ENCODE measurements at regions not wholly inside any gene's neighbourhood (a gene's known extent, or its start where the extent isn't known, plus 50 kb on each side); places are given as distances from the start of the nearest gene placed in this dataset.
"Not testable (repeated sequence)": the region's sequence is repeated elsewhere in the genome, so short reads cannot be mapped to it uniquely, and the experiment has no call there.

DNA sequence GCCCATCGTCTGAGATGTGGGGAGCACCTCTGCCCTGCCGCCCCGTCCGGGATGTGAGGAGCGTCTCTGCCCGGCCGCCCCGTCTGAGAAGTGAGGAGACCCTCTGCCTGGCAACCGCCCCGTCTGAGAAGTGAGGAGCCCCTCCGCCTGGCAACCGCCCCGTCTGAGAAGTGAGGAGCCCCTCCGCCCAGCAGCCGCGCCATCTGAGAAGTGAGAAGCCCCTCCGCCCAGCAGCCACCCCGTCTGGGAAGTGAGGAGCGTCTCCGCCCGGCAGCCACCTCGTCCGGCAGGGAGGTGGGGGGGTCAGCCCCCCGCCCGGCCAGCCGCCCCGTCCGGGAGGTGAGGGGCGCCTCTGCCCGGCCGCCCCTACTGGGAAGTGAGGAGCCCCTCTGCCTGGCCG is 267.2 kb downstream of the MEF2C start:
- not testable (repeated sequence) for FAIRE-seq; H3K9ac ChIP-seq (ENCODE audit: low read length); H3K4me3 Mint-ChIP-seq (ENCODE audit: unreplicated experiment); H3K27ac Mint-ChIP-seq (ENCODE audit: unreplicated experiment); DNase-seq (ENCODE audit: low read depth); H3K4me1 ChIP-seq (ENCODE audit: insufficient read depth, low read length); H3K9me3 Mint-ChIP-seq (ENCODE audit: unreplicated experiment); H3K27me3 Mint-ChIP-seq (ENCODE audit: low read depth, unreplicated experiment); H3K79me2 ChIP-seq (ENCODE audit: insufficient read depth, low read length); H4K20me1 ChIP-seq (ENCODE audit: insufficient read depth, low read length); H3K36me3 ChIP-seq (ENCODE audit: insufficient read depth, low read length); H3K4me1 Mint-ChIP-seq (ENCODE audit: low read depth, unreplicated experiment); H3K4me3 ChIP-seq (ENCODE audit: insufficient read depth, low read depth, low read length); H3K4me2 ChIP-seq (ENCODE audit: low read length); H3K27me3 ChIP-seq (ENCODE audit: insufficient read depth, low read length); H3K9me3 ChIP-seq (ENCODE audit: insufficient read depth, low read depth, low read length); H3K27ac ChIP-seq (ENCODE audit: low read depth, low read length); H2AFZ ChIP-seq (ENCODE audit: low read depth, low read length); H3K36me3 Mint-ChIP-seq (ENCODE audit: low read depth, unreplicated experiment)

DNA sequence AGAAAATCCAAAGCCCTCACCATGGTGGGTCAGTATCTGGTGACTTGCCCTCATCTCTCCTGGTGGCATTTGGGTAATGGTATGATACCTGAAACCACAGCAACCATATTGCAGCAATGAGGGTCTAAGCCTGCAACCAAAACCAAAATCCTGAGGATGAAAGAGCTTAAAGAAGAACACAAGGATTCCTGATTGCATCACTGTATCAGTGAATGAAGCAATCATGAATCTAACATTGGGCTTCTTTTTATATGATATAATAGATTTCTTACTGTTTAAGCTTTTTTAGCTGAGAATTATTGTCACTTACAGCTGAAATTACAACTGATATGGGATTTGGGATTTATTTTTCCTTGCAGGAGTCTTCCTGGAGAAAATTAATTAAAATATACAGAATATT is 269.9 kb downstream of the MEF2C start:
- no peak for FAIRE-seq

DNA sequence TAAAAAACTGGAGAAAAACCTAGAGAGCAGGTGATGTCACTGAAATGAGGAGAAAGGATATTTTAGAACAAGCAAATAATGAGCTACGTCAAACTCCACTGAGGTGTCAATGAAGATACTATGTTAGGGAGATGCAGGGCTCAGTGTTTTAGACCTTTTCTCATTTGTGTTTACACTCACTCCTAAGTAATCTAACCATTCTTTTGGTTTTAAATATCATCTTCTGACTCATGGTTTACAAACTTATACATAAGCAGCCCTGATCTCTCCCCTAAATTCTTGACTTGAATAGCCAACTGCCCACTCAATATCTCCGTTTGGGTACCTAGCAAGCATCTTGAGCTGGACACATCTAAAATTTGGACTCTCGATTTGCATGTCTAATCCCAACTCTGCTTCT is 272.4 kb downstream of the MEF2C start:
- TF ChIP-seq, protein P1, sequence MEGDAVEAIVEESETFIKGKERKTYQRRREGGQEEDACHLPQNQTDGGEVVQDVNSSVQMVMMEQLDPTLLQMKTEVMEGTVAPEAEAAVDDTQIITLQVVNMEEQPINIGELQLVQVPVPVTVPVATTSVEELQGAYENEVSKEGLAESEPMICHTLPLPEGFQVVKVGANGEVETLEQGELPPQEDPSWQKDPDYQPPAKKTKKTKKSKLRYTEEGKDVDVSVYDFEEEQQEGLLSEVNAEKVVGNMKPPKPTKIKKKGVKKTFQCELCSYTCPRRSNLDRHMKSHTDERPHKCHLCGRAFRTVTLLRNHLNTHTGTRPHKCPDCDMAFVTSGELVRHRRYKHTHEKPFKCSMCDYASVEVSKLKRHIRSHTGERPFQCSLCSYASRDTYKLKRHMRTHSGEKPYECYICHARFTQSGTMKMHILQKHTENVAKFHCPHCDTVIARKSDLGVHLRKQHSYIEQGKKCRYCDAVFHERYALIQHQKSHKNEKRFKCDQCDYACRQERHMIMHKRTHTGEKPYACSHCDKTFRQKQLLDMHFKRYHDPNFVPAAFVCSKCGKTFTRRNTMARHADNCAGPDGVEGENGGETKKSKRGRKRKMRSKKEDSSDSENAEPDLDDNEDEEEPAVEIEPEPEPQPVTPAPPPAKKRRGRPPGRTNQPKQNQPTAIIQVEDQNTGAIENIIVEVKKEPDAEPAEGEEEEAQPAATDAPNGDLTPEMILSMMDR (IDR thresholded peaks at IDR 0.05; ENCODE audit: insufficient read depth, low read depth, low read length), result no peak
- no peak for TF ChIP-seq EZH2 (IDR thresholded peaks at IDR 0.05; ENCODE audit: insufficient read depth, low read length)
- Histone ChIP-seq H3K27ac (ENCODE audit: low read depth, low read length) (no peak overlapping the region), H4K20me1 (ENCODE audit: insufficient read depth, low read length) (no peaks in the 10 kb centered on the region), H3K4me2 (ENCODE audit: low read length) (no peak overlapping the region), H3K27me3 (ENCODE audit: insufficient read depth, low read length) (no peaks in the 10 kb centered on the region), H2AFZ (ENCODE audit: low read depth, low read length) (no peak overlapping the region), H3K4me1 (ENCODE audit: insufficient read depth, low read length) (no peaks in the 10 kb centered on the region), H3K4me3 (ENCODE audit: insufficient read depth, low read depth, low read length) (no peak overlapping the region), H3K9ac (ENCODE audit: low read length) (no peak overlapping the region), H3K79me2 (ENCODE audit: insufficient read depth, low read length) (no peaks in the 10 kb centered on the region), H3K36me3 (ENCODE audit: insufficient read depth, low read length) (no peaks in the 10 kb centered on the region), H3K9me3 (ENCODE audit: insufficient read depth, low read depth, low read length) (no peaks in the 10 kb centered on the region)
- FAIRE-seq, result no peak
- Mint-ChIP-seq H3K4me1 (ENCODE audit: low read depth, unreplicated experiment) (no peaks in the 10 kb centered on the region), H3K9me3 (ENCODE audit: unreplicated experiment) (no peaks in the 10 kb centered on the region), H3K27me3 (ENCODE audit: low read depth, unreplicated experiment) (peaks cover 2% of the 10 kb centered on the region), H3K4me3 (ENCODE audit: unreplicated experiment) (no peak overlapping the region), H3K36me3 (ENCODE audit: low read depth, unreplicated experiment) (no peaks in the 10 kb centered on the region), H3K27ac (ENCODE audit: unreplicated experiment) (no peak overlapping the region)
- no peak for DNase-seq (ENCODE audit: low read depth)

More for the DNA sequence above, 269.9 kb downstream of the MEF2C start:
- H3K9me3 ChIP-seq (ENCODE audit: insufficient read depth, low read depth, low read length), result no peaks in the 10 kb centered on the region
- no peak overlapping the region for H3K27ac ChIP-seq (ENCODE audit: low read depth, low read length)
- H3K9me3 Mint-ChIP-seq (ENCODE audit: unreplicated experiment), result no peaks in the 10 kb centered on the region
- H3K27me3 ChIP-seq (ENCODE audit: insufficient read depth, low read length), result no peaks in the 10 kb centered on the region
- no peak overlapping the region for H2AFZ ChIP-seq (ENCODE audit: low read depth, low read length)
- H3K4me3 Mint-ChIP-seq (ENCODE audit: unreplicated experiment), result no peak overlapping the region
- H3K36me3 ChIP-seq (ENCODE audit: insufficient read depth, low read length), result no peaks in the 10 kb centered on the region
- H3K4me3 ChIP-seq (ENCODE audit: insufficient read depth, low read depth, low read length), result no peak overlapping the region
- no peaks in the 10 kb centered on the region for H3K36me3 Mint-ChIP-seq (ENCODE audit: low read depth, unreplicated experiment)
- H3K9ac ChIP-seq (ENCODE audit: low read length), result no peak overlapping the region
- no peaks in the 10 kb centered on the region for H3K79me2 ChIP-seq (ENCODE audit: insufficient read depth, low read length)
- no peak for TF ChIP-seq EZH2 (IDR thresholded peaks at IDR 0.05; ENCODE audit: insufficient read depth, low read length)
- TF ChIP-seq, protein P1 (IDR thresholded peaks at IDR 0.05; ENCODE audit: insufficient read depth, low read depth, low read length), result no peak
- no peaks in the 10 kb centered on the region for H3K4me1 ChIP-seq (ENCODE audit: insufficient read depth, low read length)
- H3K4me1 Mint-ChIP-seq (ENCODE audit: low read depth, unreplicated experiment), result no peaks in the 10 kb centered on the region
- H3K27me3 Mint-ChIP-seq (ENCODE audit: low read depth, unreplicated experiment), result peaks cover 2% of the 10 kb centered on the region
- no peaks in the 10 kb centered on the region for H4K20me1 ChIP-seq (ENCODE audit: insufficient read depth, low read length)
- no peak overlapping the region for H3K4me2 ChIP-seq (ENCODE audit: low read length)
- no peak overlapping the region for H3K27ac Mint-ChIP-seq (ENCODE audit: unreplicated experiment)
- DNase-seq (ENCODE audit: low read depth), result no peak
